ENCODE measurements at regions not wholly inside any gene's neighbourhood (a gene's known extent, or its start where the extent isn't known, plus 50 kb on each side); places are given as distances from the start of the nearest gene placed in this dataset.
A peak's percentile ranks its signal among the peaks of the same experiment; 100 is the strongest.

DNA sequence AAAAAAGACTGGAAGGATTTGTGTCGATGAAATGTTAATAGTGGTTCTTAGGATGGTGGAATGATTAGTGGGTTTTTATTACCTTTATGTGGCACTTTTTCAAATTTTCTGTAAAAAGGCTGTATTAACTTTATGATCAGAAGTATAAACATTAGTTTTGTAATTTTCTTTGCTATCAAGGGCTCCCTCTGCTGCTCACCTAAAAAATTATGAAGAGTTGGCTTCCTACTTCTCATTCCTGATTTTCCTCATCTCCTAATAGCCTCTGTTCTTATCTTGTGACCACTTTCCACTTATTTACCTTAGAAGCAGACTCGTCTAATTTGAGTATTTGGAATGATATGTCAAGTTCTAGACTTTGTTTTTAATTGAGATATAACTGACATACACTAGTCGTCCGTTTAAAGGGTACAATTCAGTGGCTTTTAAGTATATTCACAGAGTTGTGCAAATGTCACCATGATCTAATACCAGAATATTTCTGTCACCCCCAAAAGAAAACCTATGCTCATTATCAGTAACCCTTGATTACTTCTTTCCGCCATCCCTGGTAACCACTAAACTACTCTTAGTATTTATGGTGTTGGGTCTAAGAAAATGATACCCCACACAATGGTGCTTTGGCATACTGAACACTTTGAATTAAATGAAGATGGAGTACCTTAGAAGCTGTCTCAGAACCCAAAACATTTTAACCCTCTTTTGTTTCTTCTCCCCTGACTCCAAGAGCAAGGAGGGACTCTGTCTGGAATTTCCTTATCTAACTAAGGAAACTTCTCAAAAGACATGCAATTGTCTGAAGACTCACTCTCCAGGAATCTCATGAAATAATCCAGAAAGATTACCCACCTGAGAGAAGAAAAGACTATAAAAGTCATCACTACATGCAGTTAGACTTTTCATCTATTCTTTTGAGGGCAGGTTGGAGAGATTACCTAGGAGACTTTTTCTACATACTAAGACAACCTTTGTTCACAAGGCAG, 311.3 kb downstream of the DLEU7 start:
- TF ChIP-seq EZH2 (IDR thresholded peaks at IDR 0.05; ENCODE audit: insufficient read depth, low read length) = no peak
- TF ChIP-seq, protein P1, sequence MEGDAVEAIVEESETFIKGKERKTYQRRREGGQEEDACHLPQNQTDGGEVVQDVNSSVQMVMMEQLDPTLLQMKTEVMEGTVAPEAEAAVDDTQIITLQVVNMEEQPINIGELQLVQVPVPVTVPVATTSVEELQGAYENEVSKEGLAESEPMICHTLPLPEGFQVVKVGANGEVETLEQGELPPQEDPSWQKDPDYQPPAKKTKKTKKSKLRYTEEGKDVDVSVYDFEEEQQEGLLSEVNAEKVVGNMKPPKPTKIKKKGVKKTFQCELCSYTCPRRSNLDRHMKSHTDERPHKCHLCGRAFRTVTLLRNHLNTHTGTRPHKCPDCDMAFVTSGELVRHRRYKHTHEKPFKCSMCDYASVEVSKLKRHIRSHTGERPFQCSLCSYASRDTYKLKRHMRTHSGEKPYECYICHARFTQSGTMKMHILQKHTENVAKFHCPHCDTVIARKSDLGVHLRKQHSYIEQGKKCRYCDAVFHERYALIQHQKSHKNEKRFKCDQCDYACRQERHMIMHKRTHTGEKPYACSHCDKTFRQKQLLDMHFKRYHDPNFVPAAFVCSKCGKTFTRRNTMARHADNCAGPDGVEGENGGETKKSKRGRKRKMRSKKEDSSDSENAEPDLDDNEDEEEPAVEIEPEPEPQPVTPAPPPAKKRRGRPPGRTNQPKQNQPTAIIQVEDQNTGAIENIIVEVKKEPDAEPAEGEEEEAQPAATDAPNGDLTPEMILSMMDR (IDR thresholded peaks at IDR 0.05; ENCODE audit: insufficient read depth, low read depth, low read length) = peak; percentile 47

Data from astrocyte (in vitro differentiated cells and primary cell).